D341Med (cell line): ENCODE measurements at regions not wholly inside any gene's neighbourhood (a gene's known extent, or its start where the extent isn't known, plus 50 kb on each side); places are given as distances from the start of the nearest gene placed in this dataset.

Source experiments
- DNase-seq: peaks from one replicate; pipeline ENCODE4 v3.0.0; 2012; ENCODE audit warnings: low spot score

GRCh38 chr11:91956711-91957110 lies 267.9 kb upstream of the FAT3 start:
- no peak for DNase-seq

- DNase-seq, result no peak
Observed at GRCh38 chr11:91955206-91955605, 269.4 kb upstream of the FAT3 start.

DNA sequence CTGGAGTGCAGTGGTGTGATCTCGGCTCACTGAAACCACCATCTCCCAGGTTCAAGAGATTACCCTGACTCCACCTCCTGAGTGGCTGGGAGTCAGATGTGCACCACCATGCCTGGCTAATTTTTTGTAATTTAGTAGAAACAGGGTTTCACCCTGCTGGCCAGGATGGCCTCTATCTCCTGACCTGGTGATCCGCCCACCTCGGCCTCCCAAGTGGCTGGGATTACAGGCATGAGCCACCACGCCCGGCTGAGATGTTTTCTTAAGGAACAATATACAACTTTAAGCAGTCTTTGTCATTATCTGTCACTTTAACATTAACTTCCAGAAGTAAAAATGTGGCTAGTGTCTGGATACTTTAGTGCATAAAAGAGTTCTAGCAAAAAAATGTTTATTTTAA lies 272.6 kb upstream of the FAT3 start:
- no peak for DNase-seq

DNA sequence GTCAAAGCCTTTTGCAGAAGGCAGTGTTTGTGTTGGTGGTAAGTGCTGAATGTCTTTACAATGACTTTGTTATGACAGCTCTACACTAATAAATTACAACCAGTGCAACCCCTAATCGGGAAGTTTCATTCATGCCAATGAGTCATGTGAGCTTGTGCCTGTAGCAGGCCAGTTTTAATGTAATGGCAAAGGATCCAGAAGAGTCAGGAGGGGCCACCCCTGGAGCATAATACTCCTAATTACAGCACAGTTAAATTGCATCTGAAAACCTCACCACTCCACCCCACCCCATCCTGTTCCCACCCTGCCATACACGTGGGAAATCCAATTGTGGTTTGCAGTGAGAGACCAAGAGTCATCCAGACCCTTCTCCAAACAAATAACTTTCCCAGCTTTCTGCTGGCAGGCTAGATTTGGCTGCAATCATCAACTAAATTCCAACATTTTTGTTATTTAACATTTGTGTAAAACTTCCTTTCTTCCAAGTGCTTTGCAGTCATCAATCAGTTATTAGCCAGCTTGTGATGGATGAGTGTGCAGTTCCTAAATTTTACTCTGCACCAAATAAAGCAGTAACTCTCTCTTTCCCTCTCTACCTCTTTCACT lies 277.3 kb upstream of the FAT3 start:
- DNase-seq, result no peak

- DNase-seq, result no peak
Observed at GRCh38 chr11:91946397-91946951, 278.1 kb upstream of the FAT3 start.

DNA sequence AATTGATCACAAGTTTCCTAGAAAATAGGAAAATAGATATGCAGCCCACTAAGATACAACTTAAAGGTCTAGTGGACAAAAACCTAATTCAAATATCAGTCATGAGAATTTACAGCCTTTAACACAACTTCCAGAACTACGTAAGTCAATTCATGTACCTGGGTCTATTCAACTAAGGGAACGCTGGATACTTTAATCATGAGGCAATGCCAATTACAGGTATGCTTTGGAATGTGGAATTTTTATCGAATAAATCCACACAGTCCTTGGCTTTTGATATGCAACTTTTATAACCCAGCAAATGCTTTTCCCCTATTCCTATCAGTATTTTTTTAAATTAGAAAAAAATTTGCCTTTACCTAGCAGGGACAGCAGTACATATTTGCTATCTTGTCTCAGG lies 289.5 kb upstream of the FAT3 start:
- DNase-seq, result no peak

- no peak for DNase-seq
Observed at GRCh38 chr11:91932151-91932821, 292.3 kb upstream of the FAT3 start.

- DNase-seq, result no peak
Observed at GRCh38 chr11:91927448-91927847, 297.2 kb upstream of the FAT3 start.

DNA sequence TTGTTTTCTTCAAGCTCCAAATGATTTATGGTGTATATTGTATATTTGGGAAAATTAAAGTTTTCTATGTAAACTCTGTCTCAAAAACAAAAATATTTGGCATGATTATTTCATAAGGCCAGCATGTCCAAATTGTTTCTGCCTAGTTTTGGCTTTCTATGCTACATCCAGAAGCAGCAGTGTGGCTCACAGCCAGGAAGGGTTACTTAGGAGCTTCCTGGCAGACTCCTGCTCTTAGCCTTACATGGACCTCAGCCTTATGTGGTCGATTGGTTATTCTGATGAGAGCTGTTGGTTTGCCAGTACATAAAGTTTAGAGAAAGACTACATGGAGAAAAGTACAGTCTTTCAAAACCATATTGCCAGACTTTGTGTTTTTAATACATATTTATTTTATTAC lies 297.7 kb upstream of the FAT3 start:
- no peak for DNase-seq

DNA sequence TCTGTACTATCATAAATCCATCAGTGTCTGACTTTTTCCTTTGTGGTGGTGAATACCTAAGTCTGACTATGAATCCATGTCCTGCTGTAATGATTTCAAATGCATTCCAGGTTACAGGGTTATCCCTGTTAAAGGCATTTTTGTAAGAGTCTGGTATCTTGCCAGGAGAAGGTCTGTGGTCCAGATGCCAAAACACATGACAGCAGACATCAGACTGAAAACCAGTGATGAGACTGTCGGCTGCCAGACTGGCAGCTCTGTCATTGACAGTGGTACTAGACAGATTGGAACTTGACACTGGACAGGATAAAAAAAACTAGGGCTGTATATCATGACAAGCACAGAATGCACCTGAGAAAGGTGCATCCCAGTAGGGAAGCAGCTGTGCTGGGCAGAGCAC lies 301.8 kb upstream of the FAT3 start:
- DNase-seq, result no peak

DNA sequence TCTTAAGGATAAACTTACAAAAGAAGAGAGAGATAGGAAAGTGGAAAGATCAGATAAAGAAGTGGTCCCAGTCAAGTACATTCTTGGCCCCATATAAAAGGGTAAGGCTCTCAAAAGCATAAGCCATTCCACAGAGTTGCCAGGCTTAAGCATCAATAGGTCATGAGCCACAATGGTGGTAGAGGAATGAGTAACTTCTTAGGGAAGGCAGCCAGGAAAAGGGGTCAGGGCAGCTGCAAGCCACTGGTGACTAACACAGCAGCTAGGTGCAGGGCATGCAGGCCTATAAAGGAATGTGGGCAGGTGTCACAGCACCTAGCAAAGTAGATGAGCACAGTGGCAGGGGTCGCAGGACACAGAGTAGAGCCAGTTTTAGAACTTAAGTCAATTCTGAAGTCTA lies 302.6 kb upstream of the FAT3 start:
- DNase-seq, result no peak

DNA sequence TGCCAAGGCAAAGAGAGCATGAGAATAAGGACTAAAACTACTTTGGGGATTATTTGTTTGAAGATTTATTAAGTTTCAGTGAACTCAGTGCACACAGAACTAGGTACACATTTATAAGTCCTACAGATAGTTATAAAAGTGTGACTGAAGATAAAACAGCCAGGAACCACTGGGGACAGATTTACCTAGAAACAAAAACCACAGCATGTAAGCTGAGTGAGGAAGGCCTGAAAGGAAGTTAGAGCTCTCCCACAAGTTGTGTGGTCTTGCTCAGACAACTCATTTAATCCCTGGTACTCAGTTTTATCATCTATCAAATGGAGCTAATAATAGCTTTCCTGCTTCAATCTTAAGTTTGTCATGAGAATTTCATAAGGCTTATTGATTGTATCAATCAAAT lies 311.2 kb upstream of the FAT3 start:
- DNase-seq, result no peak

GRCh38 chr11:91912322-91912721 lies 312.3 kb upstream of the FAT3 start:
- DNase-seq, result no peak

DNA sequence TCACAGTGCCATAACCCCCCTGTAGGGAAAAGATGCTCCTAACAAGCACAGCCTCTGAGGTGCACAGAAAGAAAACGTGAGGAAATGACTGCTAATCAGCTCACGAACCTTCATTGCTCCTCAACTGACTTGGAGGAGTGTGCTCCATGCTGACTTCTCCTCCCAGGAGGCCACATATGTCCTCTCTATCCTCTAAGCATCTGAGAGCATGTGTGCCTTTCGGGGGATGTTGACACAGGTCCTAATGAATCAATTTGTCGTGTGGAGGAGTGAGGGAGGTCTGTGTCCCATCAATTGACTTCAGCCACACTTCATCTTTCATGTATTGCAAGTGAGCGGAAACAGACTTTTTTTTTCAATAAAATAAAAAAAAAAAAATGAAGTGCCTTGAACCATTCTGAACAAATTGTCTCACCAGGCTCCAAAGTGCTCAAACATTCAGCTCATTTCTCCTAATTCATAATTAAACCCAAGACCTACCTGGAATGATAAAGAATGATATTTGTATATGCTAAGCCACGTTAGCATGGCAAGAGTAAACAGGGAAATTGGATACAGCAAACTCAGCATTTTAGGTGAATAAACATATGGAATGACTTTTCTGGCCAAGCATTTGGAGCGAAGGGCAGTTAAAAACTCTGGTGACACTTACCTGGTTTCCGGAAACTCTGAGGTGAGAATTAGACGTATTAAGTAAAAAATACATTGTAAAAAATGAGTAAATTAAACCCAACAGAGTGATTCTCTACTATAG lies 317.6 kb upstream of the FAT3 start:
- no peak for DNase-seq

DNA sequence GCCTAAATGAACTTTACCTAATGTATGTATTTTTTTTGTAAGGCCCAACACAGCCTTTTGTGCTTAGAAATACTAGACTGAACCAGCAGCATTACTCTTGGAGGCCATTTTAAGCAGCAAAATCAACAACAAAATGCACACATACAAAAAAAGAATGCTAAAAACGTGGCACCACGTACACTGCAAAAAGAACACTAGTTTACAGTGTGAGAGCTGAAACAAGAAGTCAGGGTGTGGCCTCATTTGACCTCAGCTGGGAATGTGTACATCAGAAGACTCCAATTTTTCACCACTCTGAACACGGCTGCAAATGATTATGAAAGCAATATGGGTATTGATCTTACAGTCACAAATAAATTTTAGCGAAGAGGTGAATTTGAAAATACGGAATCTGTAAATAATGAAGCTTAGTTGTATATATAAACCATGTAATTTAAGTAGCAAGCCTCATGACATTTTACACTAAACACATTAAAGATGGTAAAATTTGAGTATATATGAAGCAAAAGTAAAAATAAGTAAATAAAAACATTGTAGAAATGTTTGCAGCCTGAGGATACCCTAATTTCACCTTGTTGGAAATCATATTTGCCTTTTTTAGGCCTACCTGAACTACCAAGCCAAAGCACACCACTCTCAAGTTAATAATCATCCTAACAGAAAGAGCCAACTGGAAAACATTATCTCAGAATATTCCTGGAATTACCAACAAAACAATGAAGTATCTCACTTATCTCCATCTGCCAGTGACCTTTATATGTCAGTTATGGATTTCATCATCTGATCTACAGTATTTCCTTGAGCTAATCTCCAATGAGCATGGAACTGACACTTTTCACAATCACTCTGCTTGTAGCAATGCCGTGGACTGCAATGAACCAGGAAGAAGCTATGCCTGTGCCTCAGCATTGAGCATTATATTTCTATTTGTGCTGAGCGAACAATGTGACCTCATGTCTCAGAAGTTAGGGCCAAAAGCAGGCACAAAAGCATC lies 319.5 kb upstream of the FAT3 start:
- no peak for DNase-seq

- DNase-seq, result no peak
Observed at GRCh38 chr11:91902312-91902711, 322.3 kb upstream of the FAT3 start.

DNA sequence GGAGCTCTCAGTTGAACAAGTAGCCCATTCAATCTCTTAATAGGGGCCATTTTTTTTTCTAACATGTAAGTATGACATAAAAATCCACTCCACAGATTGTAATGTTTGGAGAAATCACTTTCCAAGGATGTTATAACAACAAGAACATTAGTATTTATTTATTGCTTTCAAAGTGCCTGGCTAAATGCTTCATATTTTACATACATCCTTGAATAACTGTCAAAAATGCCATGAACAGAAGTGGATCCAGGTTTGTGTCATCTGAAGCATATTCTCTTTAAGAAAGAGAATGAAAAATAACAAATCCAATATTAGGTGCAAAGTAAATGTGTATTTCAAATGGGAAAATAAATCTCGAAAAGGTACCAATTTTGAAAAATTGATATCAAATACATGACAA lies 344.0 kb upstream of the FAT3 start:
- no peak for DNase-seq

DNA sequence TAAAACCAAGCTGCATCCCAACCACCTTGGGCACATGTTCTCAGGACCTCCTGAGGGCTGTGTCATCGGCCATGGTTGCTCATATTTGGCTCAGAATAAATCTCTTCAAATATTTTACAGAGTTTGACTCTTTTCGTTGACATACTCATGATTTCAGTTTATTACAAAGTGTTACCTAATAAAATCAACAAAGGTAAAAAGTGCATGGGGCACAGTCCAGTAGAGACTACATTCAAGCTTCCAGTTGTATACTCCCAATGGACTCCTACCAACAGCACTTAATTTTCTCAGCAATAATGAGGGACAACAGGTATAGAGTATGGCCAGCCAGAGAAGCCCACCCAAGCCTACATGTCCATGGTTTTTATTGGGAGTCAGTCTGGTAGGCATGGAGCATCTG lies 347.9 kb upstream of the FAT3 start:
- no peak for DNase-seq

DNA sequence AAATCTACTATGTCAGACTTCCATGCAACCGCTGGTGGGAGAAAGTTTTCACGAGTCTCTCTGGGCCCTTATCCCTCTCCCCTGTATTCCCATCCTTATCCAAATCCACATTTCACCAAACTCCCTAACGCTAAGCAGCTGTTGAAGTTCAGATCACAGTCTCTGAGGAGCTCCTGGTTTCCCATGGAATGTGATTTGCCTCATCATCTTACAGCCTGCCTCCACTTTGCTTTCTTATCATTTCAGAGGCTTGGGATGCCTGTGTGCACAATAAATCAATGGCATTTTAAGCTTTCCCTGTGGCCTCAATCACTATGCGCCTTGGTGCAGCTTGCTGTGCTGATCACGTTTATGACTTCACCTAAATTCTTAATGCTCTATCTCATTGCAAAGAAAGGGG lies 352.4 kb upstream of the FAT3 start:
- no peak for DNase-seq

- no peak for DNase-seq
Observed at GRCh38 chr11:91871791-91872190, 352.8 kb upstream of the FAT3 start.

DNA sequence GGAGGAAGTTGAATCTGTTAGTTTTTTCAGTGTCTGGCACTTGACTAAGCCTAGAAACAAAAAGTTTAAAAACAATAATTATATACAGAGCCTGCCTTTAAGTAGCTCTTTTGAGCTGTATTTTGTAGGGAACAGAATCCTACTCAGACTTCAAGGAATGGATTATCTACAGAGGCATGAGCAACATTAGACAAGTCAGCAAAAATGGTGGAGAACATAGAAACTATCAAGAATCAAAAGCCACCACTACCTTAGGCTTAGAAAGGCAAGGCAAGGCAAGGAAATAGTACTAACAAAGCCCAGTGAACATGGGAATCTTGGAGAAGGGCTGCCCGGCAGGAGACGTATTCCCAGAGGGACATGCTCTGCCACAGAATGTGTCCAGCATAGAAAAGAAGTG lies 353.6 kb upstream of the FAT3 start:
- DNase-seq, result no peak

GRCh38 chr11:91869686-91870085 lies 354.9 kb upstream of the FAT3 start:
- DNase-seq, result no peak
